NOMO-1 treated with DMSO at 0.1 percent for 48 hours (cell line): ENCODE measurements at regions not wholly inside any gene's neighbourhood (a gene's known extent, or its start where the extent isn't known, plus 50 kb on each side); places are given as distances from the start of the nearest gene placed in this dataset.

Experiments
- DNase-seq: peaks from one replicate; lab custom pipeline; 2025; ENCODE audit not compliant: unreplicated experiment; lab: John Stamatoyannopoulos, UW

DNA sequence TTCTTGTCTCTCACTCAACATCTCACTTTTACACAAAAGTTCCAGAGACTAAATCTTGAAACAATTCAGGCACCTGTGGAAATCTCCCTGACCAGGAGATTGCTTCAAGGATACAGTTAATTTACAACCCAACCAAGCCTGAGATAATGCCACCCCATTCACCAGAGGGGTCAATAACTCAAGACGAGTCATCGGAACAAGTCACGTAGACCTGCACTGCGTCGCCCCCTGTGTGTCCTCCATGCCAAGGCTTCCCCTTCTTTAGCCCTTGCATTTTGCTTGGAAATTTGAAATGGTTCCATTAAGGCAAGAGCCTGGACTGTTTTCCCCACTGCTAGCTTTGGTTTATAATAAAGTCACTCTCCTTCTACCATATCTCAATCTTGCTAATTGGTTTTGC lies 129.0 kb upstream of the NEO1 start:
- DNase-seq, result no peak

DNA sequence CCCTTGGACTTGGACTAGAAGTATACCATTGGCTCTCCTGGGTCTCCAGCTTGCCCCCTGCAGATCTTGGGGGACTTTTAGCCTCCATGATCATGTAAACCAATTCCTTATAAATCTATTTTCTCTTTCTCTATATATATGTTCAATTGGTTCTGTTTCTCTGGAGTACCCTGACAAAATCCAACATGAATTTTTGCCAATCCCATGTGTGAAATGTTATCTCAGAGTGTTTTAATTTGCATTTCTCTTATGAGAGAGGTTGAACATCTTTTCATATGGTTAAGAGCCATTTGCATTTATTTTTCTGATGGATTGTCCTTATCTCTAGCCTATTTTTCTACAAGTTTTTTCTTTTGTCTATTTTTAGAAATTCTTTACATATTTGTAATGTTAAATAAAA lies 131.7 kb upstream of the NEO1 start:
- no peak for DNase-seq

DNA sequence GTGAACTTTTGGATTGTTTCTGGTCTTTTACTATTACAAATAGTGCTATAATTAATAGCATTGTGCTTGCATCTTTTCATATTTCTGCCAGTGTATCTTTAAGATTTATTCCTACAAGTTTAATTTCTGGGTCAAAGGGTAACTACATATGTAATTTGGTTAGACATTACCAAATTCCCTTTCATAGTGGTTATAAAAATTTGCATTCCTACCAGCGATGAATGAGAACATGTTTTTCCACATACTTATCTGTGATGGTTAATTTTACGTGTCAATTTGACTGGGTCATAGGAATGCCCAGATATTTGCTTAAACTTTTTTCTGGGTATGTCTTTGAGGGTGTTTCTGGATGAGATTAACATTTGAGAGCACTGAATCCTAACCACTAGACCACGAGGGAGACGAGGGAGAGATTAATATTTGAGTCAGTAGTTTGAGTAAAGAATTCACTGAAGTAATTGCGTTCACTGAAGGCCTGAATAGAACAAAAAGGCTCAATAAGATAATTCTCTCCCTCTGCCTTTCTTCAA lies 132.3 kb upstream of the NEO1 start:
- DNase-seq, result no peak

DNA sequence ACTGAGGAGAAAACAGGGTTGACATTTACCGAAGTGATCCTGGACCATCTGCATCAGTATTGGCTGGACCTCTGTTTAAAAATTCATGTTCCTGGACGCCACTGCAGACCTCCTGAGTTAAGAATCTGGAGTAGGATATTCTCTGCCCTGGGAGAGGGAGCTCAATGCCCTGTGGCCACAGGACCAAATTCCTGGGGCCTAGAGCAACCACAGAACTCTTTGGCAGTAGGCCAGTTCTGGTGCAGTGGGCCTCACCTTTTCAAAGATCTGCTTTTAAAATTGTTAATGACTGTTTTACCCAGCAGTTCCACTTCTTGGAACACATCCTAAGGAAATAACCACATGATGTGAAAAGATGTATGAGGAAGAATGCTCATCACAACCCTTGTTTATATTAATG lies 133.3 kb upstream of the ADPGK start:
- DNase-seq, result no peak

DNA sequence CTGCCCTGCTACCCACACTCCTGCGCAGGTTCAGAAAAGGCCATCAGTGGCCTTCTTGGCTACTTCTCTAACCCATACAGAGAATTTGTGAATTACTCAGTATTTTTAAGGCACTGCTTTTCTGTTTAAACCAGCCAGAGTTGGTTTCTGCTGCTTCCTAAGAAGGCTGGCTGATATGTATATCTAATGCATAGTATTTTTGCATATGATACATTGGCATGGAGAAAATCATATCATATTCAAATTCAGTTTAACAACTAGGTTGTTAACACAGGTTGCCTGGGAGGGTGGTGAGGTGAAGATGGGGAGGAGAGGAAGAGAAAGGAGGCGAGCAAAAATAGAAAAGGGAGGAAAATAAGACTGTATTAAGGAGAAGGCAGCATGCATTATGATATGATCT lies 132.8 kb upstream of the ADPGK start:
- no peak for DNase-seq

DNA sequence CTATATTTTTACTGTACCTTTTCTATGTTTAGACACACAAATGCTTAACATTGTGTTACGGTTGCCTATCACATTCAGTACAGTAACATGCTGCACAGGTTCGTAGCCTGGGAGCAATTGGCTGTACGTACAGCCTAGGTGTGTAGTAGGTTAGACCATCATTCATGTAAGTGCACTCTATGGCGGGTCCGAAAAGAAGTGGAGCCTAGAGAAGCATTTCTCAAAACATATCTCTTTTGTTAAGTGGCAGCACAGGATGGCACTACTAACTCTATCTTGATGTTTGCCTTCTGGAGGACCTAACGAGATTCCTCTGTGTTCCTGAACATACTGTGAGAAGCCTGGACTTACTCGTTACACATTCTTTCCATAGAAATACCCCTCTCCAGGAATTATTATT lies 132.3 kb upstream of the ADPGK start:
- DNase-seq, result no peak

DNA sequence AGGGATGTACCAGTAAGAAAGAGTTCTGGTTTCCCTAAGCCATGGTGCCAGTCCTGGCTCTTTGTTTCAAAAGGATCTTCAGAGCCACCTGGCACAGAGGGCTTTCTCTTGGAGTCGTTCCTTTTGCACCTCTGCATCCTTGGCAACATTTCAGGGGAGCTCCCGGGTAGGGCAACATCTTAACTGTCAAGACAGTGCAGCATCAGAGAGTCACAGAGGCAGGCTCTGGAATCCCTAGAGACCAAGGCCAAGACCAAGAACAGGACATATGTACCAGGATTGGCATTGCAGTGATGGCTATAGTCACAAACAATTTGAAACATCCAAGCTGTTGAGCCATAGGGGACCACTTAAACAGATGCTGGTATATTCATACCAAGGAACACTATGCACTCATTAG lies 129.4 kb upstream of the ADPGK start:
- no peak for DNase-seq

DNA sequence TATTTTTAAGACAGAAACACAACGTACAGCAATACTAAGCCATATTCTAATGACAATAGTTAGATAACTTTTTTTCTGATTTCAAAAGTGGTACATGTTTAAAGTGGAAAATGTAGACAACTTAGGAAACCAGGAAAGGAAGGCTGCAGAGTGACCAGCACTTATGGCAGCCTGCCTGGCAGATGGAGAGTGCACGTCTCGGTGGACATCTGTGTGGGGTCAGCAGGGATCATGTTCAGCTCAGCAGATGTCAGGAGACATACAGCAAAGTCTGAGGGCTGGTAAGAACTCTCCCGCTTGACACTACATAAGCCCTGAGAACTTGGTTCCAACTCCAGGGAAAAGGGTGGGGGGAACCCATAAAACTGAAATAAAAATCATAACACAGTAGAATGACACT lies 128.6 kb upstream of the ADPGK start:
- no peak for DNase-seq

DNA sequence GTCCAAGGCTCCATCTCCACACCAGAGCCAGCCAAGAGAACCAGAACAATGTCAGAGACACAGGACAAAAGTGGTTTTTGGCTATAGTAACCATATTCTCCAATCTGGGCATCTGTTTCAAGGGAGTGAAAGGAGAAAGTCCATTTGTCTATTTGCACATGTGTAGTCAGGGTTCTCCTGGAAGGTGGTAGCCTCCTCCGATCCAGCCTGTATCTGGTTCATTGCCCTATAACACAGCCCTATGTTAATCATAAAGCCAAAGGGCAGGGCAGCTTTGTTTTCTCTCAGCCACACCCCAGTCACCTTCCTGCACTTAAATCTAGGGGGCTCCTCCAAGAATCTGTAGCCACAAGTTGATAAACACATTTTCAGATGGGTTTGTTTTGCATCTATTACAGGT lies 128.1 kb upstream of the ADPGK start:
- no peak for DNase-seq

DNA sequence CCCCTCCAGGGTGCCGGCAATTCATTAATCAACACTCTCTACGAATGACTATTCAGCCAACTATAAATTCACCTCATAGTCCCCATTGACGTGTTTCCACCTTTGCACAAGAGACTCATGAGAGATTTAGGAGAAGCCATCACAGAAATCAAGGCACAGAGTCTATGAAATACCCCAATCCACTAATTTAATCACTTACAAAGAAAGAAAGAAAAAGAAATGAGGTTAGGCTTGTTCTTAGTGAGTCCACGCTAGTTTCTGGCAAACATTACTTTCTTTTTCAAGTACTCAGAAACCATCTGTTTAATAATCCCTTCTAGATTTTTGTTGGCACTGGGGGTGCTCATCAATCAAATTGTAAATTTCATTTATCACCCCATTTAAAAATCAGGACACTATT lies 125.2 kb upstream of the ADPGK start:
- no peak for DNase-seq

DNA sequence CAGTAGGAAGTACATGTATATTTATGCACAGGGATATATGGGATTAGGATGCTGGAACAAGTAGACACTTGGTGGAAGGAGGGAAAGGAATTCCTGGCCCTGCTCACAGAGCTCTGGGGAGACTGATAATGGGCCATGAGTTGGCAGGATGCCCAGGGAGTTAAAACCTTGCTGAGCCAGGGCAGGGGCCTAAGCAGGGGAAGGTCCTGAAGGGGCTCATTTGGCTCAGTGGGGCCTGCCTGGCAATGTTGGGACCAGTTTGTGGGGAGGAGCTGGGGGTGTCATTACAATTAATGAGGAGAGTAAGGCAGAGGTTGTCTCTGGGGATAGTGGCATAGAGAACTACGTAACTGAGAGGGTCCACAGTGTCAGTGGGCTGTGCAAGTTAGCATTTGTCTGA lies 124.2 kb upstream of the ADPGK start:
- DNase-seq, result no peak

DNA sequence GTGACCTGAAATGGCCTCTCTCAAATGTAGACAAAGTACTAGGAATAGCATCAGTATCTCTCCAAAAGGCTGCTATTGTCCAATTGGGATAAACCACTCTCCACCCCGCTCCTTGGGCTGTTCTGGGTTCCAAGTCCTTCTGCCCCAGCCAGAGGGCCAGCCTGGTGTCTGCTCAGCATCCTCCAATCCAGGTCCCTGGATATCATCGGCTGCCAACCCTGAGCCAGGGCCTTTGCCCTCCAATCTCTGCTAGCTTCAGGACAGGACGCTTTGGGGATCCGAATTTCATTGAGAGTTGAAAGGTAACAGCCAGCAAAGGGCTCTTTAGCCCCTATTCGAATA lies 119.3 kb upstream of the ADPGK start:
- no peak for DNase-seq

DNA sequence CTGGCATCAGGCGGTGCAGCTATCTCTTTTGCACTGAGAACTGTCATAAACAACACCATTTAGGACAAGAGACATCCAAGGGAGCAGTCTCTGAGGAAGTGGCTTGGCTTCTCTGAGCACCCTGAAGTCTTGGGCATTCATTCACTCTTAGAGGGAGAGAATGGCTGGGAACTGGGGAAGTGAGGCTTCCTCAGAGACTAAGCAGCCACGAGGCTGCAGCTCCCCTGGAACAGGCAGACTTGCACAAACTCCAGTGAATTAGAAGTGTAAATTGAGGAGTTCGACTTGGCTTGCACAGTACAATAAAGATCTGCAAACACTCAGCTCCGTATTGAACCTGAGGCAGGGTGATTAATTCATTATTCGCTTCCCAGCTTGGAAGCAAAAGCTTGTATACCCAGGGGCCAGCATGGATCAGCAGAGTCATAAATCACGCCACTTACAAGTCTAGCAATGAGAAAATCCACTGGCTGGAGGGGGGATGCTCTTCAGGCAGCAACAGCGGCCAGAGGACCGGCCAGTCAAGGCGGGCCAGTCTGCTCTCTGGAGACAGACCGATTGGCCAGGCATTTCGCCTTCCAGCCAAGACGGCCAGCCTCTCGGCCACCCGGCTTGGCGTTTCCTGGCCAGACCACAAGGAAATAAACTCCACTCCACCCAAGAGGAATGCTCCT lies 118.8 kb upstream of the ADPGK start:
- no peak for DNase-seq

DNA sequence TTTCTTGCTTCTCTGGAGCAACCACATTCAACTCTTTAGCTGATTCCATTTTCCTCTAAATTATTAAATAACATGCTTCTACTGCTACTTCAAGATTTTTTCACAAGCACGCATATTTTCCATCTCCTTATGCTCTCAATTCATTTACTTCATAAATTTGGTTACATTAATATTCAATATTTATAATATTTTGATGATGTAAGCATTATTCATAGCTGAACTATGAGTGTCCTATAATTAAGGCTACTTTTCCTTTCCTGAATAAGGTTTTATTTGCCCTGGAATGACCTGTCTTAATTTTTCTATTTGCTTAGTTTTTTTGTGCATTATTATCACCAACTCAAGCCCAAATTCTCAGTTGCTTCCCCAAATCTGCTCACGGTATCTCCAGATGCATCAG lies 109.4 kb upstream of the ADPGK start:
- DNase-seq, result no peak

DNA sequence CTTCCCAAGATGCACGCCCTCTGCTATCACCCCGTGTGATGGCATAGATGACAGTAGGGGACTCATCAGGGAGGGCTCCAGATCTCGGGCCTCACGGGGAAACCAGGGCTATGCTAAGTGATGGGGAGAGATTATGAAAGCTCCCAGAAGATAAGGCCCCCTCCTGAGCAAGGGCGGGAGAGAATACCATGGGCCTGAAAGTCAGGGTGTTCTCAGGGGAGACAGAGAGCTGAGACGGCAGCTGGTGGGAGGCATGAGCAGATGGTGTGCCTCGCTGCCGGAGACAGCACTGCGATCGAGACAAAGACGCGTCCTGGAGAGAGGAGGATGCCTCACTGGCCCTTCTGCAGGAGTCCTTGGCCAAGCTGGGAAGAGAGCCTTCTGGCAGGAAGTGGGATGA lies 106.5 kb upstream of the ADPGK start:
- DNase-seq, result no peak

DNA sequence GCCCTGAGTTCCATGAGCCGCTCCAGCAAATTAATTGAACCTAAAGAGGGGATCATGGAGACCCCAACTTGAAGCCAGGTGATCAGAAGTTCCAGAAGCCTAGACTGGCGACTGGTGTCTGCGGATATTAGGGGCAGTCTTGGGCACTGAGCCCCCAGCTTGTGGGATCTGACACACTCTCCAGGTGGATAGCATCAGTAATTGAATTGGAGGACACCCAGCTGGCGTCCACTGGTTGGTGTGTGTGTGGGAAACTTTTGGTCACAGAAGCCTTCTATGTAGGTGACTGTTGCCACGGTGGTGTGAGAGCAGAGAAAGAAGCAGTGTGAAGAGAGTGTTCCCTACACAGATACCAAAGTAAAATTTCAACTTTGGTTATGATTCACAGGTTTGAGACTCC lies 106.0 kb upstream of the ADPGK start:
- no peak for DNase-seq

DNA sequence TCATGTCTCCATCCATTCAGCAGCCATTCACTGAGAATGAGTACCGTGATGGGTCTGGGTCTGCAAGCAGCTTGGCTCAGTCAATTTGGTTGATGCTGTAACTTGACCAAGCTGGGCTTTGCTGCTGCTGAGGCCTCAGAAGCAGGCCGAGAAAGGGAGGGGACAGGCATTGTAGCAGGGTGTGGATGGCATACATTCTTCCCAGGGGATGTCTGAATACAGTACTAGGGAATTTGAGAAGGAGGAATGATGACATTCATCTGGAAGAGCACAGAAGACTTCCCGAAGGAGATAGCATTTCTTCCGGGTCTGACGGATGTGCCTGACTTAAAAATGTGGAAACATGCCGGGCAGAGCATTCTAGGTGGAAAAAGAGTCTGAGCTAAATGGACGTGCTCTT lies 105.3 kb upstream of the ADPGK start:
- DNase-seq, result no peak

DNA sequence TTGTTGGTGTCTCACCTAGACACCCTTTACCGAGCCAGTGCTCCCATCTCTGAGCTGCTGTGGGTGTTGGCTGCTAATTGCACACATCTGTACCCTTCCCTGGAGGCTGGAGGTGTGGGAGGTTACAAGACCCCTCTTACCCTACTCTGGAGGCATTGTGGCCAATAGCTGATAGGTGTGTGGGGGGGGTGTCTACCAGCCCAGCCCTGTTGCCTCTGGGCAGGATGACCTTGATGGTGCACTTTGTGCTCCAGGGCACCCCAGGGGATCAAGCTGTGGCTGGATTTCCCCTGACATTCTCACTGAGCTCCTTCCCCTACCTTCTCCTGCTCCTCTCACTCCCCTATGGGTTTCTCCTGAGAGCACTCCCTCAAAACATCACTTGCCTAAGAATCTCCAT lies 104.7 kb upstream of the ADPGK start:
- no peak for DNase-seq

DNA sequence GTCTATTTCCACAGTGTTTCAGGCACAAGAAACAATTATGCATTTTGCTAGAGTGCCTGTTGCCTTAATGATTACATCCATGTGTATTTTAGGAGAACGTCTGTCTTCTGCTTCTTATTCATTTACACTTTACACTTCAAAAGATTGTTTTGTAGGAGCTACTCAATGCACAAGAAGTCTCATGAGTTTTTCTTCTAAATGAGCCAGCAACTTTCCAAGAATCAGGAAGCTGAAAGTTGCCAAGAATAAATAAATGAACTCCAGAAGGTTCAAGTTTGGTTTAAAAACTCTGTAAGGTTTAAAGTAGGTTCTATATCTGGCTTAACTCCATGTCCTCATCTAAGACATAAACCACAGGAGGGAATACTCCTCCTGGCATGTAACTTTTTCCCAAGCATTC lies 103.8 kb upstream of the ADPGK start:
- DNase-seq, result no peak

DNA sequence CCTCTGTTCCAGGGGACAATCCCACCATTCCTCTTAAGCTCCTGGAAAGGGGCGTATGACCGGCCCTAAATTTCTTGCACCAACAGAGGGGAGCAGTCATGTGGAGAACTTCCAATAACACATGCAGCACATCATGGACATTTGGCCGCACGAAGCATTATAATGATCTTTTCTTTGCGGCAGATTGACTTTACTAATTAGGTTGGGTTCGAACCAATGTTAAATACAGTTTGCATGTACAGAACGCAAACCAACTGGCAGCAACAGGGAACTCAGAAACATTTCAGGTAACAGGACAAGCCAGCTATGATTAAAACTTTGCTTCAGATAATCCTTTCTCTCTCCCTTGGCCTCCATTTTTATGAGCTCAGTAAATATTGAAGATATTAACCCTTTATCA lies 100.8 kb upstream of the ADPGK start:
- DNase-seq, result no peak

DNA sequence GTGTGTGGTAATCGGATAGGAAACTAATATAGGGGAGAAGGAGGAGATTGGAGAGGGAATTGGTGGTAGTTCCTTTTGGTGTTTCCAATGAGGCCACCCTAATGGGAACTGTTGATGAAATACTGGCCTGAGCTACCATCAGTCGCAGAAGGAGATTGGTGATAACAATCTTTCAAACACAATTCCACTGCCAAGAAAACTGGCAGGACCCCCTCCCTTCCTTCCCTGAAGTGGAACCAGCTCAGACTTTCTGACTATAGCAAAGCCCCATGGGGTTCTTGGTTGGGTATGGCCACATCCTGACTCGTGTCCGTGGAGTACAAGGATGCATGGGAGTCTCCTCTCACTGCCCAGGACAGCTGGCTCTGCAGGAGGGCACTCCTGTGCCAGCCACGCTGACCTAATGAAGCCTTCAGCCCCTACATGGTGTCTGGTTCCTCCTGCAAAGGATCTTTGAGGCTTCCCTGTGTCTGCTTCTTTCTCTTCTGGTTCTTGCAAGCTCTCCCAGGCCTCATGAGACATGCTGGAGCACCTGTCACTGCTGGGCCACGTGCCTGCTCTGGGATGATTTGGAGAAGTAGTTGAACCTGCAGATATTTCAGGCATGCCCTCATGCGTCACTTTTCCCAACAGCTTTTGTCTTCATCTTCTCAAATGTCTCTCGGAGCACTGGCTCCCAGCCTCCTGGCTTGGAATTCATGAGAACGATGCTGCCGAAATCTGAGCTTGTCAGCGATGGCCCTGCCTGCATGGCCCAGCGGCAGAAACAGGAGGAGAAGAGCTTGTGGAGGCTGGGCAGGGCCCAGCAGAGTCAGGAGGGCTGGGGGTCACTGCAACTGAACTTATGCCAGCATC lies 90.0 kb upstream of the ADPGK start:
- no peak for DNase-seq

DNA sequence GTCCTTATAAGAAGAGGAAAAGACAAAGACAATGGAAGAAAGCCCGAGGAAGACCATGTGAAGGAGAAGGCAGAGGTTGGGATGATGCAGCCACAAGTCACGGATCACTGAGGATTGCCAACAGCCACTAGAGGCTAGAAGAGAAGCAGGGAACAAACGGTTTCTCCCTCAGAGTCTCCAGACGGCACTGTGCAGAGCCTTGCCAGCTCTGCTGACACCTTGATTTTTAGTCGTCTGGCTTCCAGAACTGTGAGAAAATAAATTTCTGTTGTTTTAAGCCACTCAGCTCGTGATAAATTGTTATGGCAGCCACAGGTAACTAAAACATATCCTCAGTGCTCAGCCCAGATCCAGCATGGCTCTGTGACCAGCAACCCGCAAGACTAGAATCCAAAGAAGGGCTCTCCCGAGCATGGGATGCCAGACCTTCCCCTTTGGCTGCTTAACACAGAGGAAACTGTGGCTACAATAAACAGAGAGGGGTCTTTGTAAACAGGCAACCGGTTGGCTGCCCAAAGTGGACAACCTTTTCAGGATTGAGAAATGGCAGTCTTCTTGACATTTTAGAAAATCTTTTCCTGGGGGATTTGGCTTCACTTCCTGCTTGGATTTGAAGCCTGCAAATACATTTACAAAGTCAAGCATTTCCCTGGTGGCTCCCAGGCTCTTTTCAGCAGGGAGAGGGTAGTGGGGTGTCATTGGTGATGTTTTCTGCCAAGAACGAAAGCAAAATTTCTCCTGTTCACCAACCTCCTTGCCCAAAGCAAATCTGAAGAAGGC lies 88.7 kb upstream of the ADPGK start:
- no peak for DNase-seq
